Aorta (tissue), 5 donors: ENCODE measurements at regions not wholly inside any gene's neighbourhood (a gene's known extent, or its start where the extent isn't known, plus 50 kb on each side); places are given as distances from the start of the nearest gene placed in this dataset.

ENCODE experiments used
- ATAC-seq: fragments of 200-7000 bp; cut with Tn5 transposase; one replicate; pipeline ENCODE4 v1.9.1; 2022; ENCODE audit warnings: moderate library complexity; ENCODE audit not compliant: low FRiP score
- DNase-seq, 2 donors: peaks; one replicate each; pipeline ENCODE4 v3.0.0-alpha.2; 2020
- H3K27ac ChIP-seq, 2 donors: one replicate each; pipeline ENCODE4 v1.5.1; 2013; ENCODE audit warnings: low read length in 2 of 2, mild to moderate bottlenecking in 2 of 2, moderate library complexity in 2 of 2, control low read depth in 1 of 2, inconsistent platforms in 1 of 2, low read depth in 1 of 2
- H3K27me3 ChIP-seq, 2 donors: one replicate each; pipeline ENCODE4 v1.6.1; 2013; ENCODE audit warnings: control low read depth in 1 of 2, low read length in 1 of 2, mild to moderate bottlenecking in 1 of 2, moderate library complexity in 1 of 2; ENCODE audit not compliant: insufficient read depth in 2 of 2, control insufficient read depth in 1 of 2
- H3K36me3 ChIP-seq, 2 donors: one replicate each; pipeline ENCODE4 v1.6.1; 2013; ENCODE audit warnings: control low read depth in 1 of 2, low read length in 1 of 2, mild to moderate bottlenecking in 1 of 2; ENCODE audit not compliant: insufficient read depth in 2 of 2, control insufficient read depth in 1 of 2
- H3K4me1 ChIP-seq, 2 donors: one replicate each; pipeline ENCODE4 v1.6.1; 2013; ENCODE audit warnings: low read length in 2 of 2, control low read depth in 1 of 2, mild to moderate bottlenecking in 1 of 2, moderate library complexity in 1 of 2; ENCODE audit not compliant: insufficient read depth in 2 of 2, control insufficient read depth in 1 of 2
- H3K4me3 ChIP-seq, 2 donors: one replicate each; pipeline ENCODE4 v1.5.1; 2013; ENCODE audit warnings: low read length in 2 of 2, control low read depth in 1 of 2, mild to moderate bottlenecking in 1 of 2
- H3K9me3 ChIP-seq: one replicate; pipeline ENCODE4 v1.6.1; 2013; ENCODE audit warnings: mild to moderate bottlenecking, low read length; ENCODE audit not compliant: control insufficient read depth
- WGBS, 2 donors: extraction: QIAGEN DNeasy Blood & Tissue Kit; methylation state at CpG; one replicate each; pipeline ENCODE4 v1.1.7; 2013; 5-methylcytosine and 5-hydroxymethylcytosine counted together
- intact Hi-C, 2 donors: fragments of 100-400 bp; cut with DNase I; formaldehyde crosslinking; loops; one replicate each; pipeline versions ENCODE4 v1.14.2 to v1.15.0; 2022
- donor health status: healthy with polysubstance abuse.
- donor health status: Bipolar disorder and iron deficiency.
- donor health status: DM: no; HTN: no; CAD: no.
- donor health status: DM: no; HTN: no; CAD: no.
- donor health status: DM: yes; HTN: yes; CAD: no.

GRCh38 chr18:1917569-1917968, 653.7 kb downstream of the METTL4 start:
- WGBS, 2 donors = 83 to 87% methylated on average over 4 of the region's 4 CpGs
- Histone ChIP-seq H3K27ac (no peak overlapping the region), H3K36me3 (no peaks in the 10 kb centered on the region), H3K27me3 (no peaks in the 10 kb centered on the region), H3K9me3 (no peaks in the 10 kb centered on the region), H3K4me3 (no peak overlapping the region), H3K4me1 (no peaks in the 10 kb centered on the region)
- ATAC-seq = no peak
- no peak for DNase-seq
- intact Hi-C loops = no loop called here

- ATAC-seq (no peak), DNase-seq (no peak)
- Histone ChIP-seq H3K27ac (no peak overlapping the region), H3K36me3 (no peaks in the 10 kb centered on the region), H3K4me1 (no peaks in the 10 kb centered on the region), H3K9me3 (no peaks in the 10 kb centered on the region), H3K27me3 (no peaks in the 10 kb centered on the region), H3K4me3 (no peak overlapping the region)
- intact Hi-C loops = no loop called here
Measured at GRCh38 chr18:1922066-1922465, 649.2 kb downstream of the METTL4 start.

DNA sequence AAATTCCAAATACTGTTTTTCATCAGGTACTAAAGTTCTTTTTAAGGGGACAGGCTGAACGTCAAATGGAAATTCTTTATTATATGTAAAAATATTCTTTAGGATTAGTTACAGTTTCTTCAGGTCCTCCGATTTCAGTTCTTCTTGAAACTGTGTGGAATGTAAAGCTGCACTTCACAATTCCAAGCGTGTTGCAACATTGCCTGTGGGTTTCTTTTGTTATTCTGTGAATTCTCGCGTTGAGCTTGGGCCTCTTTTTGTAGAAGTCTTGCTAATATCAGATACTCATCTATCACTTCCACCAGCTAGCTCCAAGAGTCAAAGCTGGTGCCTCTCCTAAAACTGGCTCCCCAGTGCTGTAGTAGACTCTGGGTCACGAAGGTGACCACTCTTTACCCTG, 642.6 kb downstream of the METTL4 start:
- Histone ChIP-seq H3K36me3 (no peaks in the 10 kb centered on the region), H3K27ac (no peak overlapping the region), H3K4me3 (no peak overlapping the region), H3K9me3 (no peaks in the 10 kb centered on the region), H3K27me3 (no peaks in the 10 kb centered on the region), H3K4me1 (no peaks in the 10 kb centered on the region)
- WGBS, 2 donors = 61 to 77% methylated on average over 6 of the region's 6 CpGs
- ATAC-seq (no peak), DNase-seq (no peak)
- intact Hi-C loops = no loop called here

DNA sequence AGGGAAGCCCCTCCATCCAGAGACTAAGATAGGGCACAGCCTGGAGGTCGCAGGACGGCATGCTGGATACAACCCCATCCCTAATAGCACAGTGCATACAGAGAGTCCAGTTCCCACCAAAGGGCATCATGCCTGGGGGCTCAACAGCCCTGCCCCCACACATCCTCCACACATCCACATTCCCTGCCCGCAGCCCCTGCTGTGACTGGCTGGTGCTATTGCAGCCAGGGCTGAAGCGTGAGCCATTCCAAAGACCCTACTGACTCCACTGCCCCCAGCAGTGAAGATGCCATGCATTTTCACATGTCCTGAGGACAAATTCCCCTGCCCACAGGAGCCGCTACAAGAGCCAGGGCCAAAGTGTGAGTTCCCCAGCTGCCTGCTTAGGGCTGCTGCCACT, 641.6 kb downstream of the METTL4 start:
- no peak for ATAC-seq
- H3K27me3 ChIP-seq = no peaks in the 10 kb centered on the region
- no peak overlapping the region for H3K27ac ChIP-seq
- no peak overlapping the region for H3K4me3 ChIP-seq
- no peaks in the 10 kb centered on the region for H3K36me3 ChIP-seq
- 83 to 89% methylated on average over 5 of the region's 5 CpGs for WGBS, 2 donors
- DNase-seq = no peak
- no peaks in the 10 kb centered on the region for H3K9me3 ChIP-seq
- no peaks in the 10 kb centered on the region for H3K4me1 ChIP-seq
- intact Hi-C loops = no loop called here

- no peaks in the 10 kb centered on the region for H3K4me1 ChIP-seq
- H3K4me3 ChIP-seq = no peak overlapping the region
- H3K27me3 ChIP-seq = no peaks in the 10 kb centered on the region
- no peaks in the 10 kb centered on the region for H3K9me3 ChIP-seq
- intact Hi-C loops = no loop called here
- ATAC-seq (peak; percentile 50), DNase-seq (no peak)
- 62 to 70% methylated on average over 5 of the region's 5 CpGs for WGBS, 2 donors
- no peak overlapping the region for H3K27ac ChIP-seq
- H3K36me3 ChIP-seq = no peaks in the 10 kb centered on the region
Measured at GRCh38 chr18:1930291-1931270, 640.7 kb downstream of the METTL4 start.

GRCh38 chr18:1952486-1952885, 618.8 kb downstream of the METTL4 start:
- no peak for ATAC-seq
- no peaks in the 10 kb centered on the region for H3K27me3 ChIP-seq
- H3K4me3 ChIP-seq = no peak overlapping the region
- H3K36me3 ChIP-seq = no peaks in the 10 kb centered on the region
- peaks cover 2% of the 10 kb centered on the region for H3K9me3 ChIP-seq
- intact Hi-C loops = no loop called here
- 63 to 70% methylated on average over 5 of the region's 5 CpGs for WGBS, 2 donors
- no peak for DNase-seq
- H3K4me1 ChIP-seq = no peaks in the 10 kb centered on the region
- H3K27ac ChIP-seq = no peak overlapping the region

GRCh38 chr18:1954583-1955312, 616.6 kb downstream of the METTL4 start:
- WGBS, 2 donors = 89 to 95% methylated on average over 20 of the region's 20 CpGs
- Histone ChIP-seq H3K4me1 (no peaks in the 10 kb centered on the region), H3K27me3 (no peaks in the 10 kb centered on the region), H3K36me3 (no peaks in the 10 kb centered on the region), H3K27ac (no peak overlapping the region), H3K9me3 (peaks cover 2% of the 10 kb centered on the region), H3K4me3 (no peak overlapping the region)
- DNase-seq (no peak), ATAC-seq (peak; percentile 48)
- intact Hi-C loops = no loop called here

GRCh38 chr18:1958798-1959197, 612.5 kb downstream of the METTL4 start:
- ATAC-seq (no peak), DNase-seq (no peak)
- H3K27ac ChIP-seq = no peak overlapping the region
- H3K4me1 ChIP-seq = no peaks in the 10 kb centered on the region
- H3K4me3 ChIP-seq = no peak overlapping the region
- H3K36me3 ChIP-seq = no peaks in the 10 kb centered on the region
- peaks cover 3% of the 10 kb centered on the region for H3K9me3 ChIP-seq
- intact Hi-C loops = no loop called here
- 28 to 67% methylated on average over 1 of the region's 1 CpG for WGBS, 2 donors
- no peaks in the 10 kb centered on the region for H3K27me3 ChIP-seq

- Histone ChIP-seq H3K27ac (no peak overlapping the region), H3K9me3 (peaks cover 1% of the 10 kb centered on the region), H3K4me3 (no peak overlapping the region), H3K27me3 (no peaks in the 10 kb centered on the region), H3K4me1 (no peaks in the 10 kb centered on the region), H3K36me3 (no peaks in the 10 kb centered on the region)
- DNase-seq (no peak), ATAC-seq (no peak)
- WGBS, 2 donors = 81 to 87% methylated on average over 2 of the region's 2 CpGs
- intact Hi-C loops = no loop called here
Measured at GRCh38 chr18:1965016-1965415, 606.3 kb downstream of the METTL4 start.
